Keratinocyte (primary cell): ENCODE measurements at regions not wholly inside any gene's neighbourhood (a gene's known extent, or its start where the extent isn't known, plus 50 kb on each side); places are given as distances from the start of the nearest gene placed in this dataset.

Experiments used
- EZH2 ChIP-seq: IDR thresholded peaks from one replicate; pipeline ENCODE4 v1.6.1; 2012; ENCODE audit warnings: inconsistent platforms, mild to moderate bottlenecking, low read length, moderate library complexity
- TF ChIP-seq, protein P1 (sequence below), 3 experiments: IDR thresholded peaks in 1 of 3; conservative IDR thresholded peaks in 1 of 3; optimal IDR thresholded peaks in 1 of 3; 2 replicates in 2 of 3; 3 replicates in 1 of 3; pipeline versions ENCODE3 to v1.5.1; 2011; ENCODE audit warnings: low read length in 3 of 3, mild to moderate bottlenecking in 3 of 3, moderate library complexity in 2 of 3, control low read depth in 1 of 3, inconsistent platforms in 1 of 3; ENCODE audit not compliant: insufficient read depth in 2 of 3; ENCODE audit errors: extremely low read depth in 1 of 3

DNA sequence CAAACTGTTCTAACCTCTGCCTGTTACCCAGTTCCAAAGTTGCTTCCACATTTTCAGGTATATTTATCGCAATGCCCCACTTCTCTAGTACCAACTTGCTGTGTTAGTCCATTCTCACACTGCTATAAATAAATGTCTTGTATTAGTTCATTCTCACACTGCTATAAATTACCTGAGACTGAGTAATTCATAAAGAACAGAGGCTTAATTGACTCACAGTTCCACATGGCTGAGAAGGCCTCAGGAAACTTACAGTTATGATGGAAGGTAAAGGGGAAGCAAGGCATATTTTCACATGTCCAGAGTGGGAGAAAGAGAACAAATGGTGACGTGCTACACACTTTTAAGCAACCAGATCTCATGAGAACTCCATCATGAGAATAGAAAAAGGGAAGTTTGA is 130.4 kb upstream of the C11orf87 start:
- TF ChIP-seq EZH2, result no peak
- TF ChIP-seq, protein P1, sequence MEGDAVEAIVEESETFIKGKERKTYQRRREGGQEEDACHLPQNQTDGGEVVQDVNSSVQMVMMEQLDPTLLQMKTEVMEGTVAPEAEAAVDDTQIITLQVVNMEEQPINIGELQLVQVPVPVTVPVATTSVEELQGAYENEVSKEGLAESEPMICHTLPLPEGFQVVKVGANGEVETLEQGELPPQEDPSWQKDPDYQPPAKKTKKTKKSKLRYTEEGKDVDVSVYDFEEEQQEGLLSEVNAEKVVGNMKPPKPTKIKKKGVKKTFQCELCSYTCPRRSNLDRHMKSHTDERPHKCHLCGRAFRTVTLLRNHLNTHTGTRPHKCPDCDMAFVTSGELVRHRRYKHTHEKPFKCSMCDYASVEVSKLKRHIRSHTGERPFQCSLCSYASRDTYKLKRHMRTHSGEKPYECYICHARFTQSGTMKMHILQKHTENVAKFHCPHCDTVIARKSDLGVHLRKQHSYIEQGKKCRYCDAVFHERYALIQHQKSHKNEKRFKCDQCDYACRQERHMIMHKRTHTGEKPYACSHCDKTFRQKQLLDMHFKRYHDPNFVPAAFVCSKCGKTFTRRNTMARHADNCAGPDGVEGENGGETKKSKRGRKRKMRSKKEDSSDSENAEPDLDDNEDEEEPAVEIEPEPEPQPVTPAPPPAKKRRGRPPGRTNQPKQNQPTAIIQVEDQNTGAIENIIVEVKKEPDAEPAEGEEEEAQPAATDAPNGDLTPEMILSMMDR (optimal IDR thresholded peaks at IDR 0.05 in 1 of 3, IDR thresholded peaks at IDR 0.05 in 1 of 3, conservative IDR thresholded peaks at IDR 0.05 in 1 of 3; ENCODE audit: extremely low read depth in 1 of 3, insufficient read depth in 2 of 3, low read length in 3 of 3), result no peak
